HG03439 (cell line): ENCODE measurements at regions not wholly inside any gene's neighbourhood (a gene's known extent, or its start where the extent isn't known, plus 50 kb on each side); places are given as distances from the start of the nearest gene placed in this dataset.

Experiments
- ATAC-seq: cut with Tn5 transposase; IDR thresholded peaks from one replicate; pipeline ENCODE4 v1.9.1; 2021; ENCODE audit warnings: mild to moderate bottlenecking, moderate library complexity; ENCODE audit not compliant: unreplicated experiment

- no peak for ATAC-seq
Observed at GRCh38 chr21:39029086-39029755, 154.0 kb downstream of the PSMG1 start.

GRCh38 chr21:39025198-39025597, 158.1 kb downstream of the PSMG1 start:
- ATAC-seq: no peak

- ATAC-seq: no peak
Observed at GRCh38 chr21:39024538-39024937, 158.7 kb downstream of the PSMG1 start.

- no peak for ATAC-seq
Observed at GRCh38 chr21:39022863-39023693, 160.2 kb downstream of the PSMG1 start.

- ATAC-seq: no peak
Observed at GRCh38 chr21:39022466-39022862, 160.8 kb downstream of the PSMG1 start.

- no peak for ATAC-seq
Observed at GRCh38 chr21:39022035-39022434, 161.2 kb downstream of the PSMG1 start.

GRCh38 chr21:39021478-39021832, 161.8 kb downstream of the PSMG1 start:
- no peak for ATAC-seq

- no peak for ATAC-seq
Observed at GRCh38 chr21:39020751-39021477, 162.3 kb downstream of the PSMG1 start.

- no peak for ATAC-seq
Observed at GRCh38 chr21:39018730-39019129, 164.5 kb downstream of the PSMG1 start.

GRCh38 chr21:39016740-39017315, 166.4 kb downstream of the PSMG1 start:
- ATAC-seq: peak; percentile 89

- ATAC-seq: no peak
Observed at GRCh38 chr21:39014747-39015146, 168.5 kb downstream of the PSMG1 start.

GRCh38 chr21:39012326-39013230, 170.7 kb downstream of the PSMG1 start:
- ATAC-seq: no peak

GRCh38 chr21:39011911-39012310, 171.3 kb downstream of the PSMG1 start:
- no peak for ATAC-seq

GRCh38 chr21:39010629-39011404, 172.4 kb downstream of the PSMG1 start:
- no peak for ATAC-seq

GRCh38 chr21:39009587-39010225, 173.5 kb downstream of the PSMG1 start:
- ATAC-seq: no peak

GRCh38 chr21:39007985-39008384, 175.3 kb downstream of the PSMG1 start:
- no peak for ATAC-seq

GRCh38 chr21:39007532-39007931, 175.7 kb downstream of the PSMG1 start:
- ATAC-seq: no peak

GRCh38 chr21:39006571-39007311, 176.5 kb downstream of the PSMG1 start:
- ATAC-seq: no peak

GRCh38 chr21:39005502-39005787, 177.8 kb downstream of the PSMG1 start:
- ATAC-seq: no peak
